Coronary artery (tissue), 2 donors: ENCODE measurements at regions not wholly inside any gene's neighbourhood (a gene's known extent, or its start where the extent isn't known, plus 50 kb on each side); places are given as distances from the start of the nearest gene placed in this dataset.

Experiments used
- DNase-seq: peaks from one replicate; pipeline ENCODE4 v3.0.0-alpha.2; 2017; ENCODE audit warnings: low spot score
- H3K27ac ChIP-seq, 2 donors: fragments of 200-600 bp; sonication (generic); one replicate each; pipeline ENCODE4 v1.5.1; 2016 to 2019
- H3K4me3 ChIP-seq: fragments of 200-600 bp; sonication (generic); 2 replicates; pipeline ENCODE4 v1.5.1; 2016; ENCODE audit warnings: mild to moderate bottlenecking, moderate library complexity
- TF ChIP-seq, protein P1 (sequence below): fragments of 200-600 bp; sonication (generic); IDR thresholded peaks from one replicate; pipeline ENCODE4 v1.5.1; 2019; ENCODE audit warnings: antibody characterized with exemption

DNA sequence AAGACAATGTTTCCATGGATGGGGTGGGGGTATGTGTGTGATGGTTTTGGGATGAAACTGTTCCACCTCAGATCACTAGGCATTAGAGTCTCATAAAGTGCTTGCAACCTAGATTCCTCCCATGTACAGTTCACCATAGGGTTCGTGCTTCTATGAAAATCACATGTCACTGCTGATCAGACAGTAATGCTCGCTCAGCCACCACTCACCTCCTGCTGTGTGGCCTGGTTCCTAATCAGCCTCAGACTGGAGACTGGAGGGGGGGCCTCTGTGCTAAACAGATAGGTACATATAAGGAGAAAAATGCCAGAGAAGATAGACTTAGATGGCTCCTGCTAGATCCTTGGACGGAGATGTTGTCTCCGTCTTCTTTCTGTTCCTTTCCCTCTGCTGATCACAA is 1296.9 kb upstream of the SEL1L start:
- TF ChIP-seq, protein P1, sequence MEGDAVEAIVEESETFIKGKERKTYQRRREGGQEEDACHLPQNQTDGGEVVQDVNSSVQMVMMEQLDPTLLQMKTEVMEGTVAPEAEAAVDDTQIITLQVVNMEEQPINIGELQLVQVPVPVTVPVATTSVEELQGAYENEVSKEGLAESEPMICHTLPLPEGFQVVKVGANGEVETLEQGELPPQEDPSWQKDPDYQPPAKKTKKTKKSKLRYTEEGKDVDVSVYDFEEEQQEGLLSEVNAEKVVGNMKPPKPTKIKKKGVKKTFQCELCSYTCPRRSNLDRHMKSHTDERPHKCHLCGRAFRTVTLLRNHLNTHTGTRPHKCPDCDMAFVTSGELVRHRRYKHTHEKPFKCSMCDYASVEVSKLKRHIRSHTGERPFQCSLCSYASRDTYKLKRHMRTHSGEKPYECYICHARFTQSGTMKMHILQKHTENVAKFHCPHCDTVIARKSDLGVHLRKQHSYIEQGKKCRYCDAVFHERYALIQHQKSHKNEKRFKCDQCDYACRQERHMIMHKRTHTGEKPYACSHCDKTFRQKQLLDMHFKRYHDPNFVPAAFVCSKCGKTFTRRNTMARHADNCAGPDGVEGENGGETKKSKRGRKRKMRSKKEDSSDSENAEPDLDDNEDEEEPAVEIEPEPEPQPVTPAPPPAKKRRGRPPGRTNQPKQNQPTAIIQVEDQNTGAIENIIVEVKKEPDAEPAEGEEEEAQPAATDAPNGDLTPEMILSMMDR, result no peak
- Histone ChIP-seq H3K4me3 (no peak overlapping the region), H3K27ac (no peak overlapping the region)
- no peak for DNase-seq

DNA sequence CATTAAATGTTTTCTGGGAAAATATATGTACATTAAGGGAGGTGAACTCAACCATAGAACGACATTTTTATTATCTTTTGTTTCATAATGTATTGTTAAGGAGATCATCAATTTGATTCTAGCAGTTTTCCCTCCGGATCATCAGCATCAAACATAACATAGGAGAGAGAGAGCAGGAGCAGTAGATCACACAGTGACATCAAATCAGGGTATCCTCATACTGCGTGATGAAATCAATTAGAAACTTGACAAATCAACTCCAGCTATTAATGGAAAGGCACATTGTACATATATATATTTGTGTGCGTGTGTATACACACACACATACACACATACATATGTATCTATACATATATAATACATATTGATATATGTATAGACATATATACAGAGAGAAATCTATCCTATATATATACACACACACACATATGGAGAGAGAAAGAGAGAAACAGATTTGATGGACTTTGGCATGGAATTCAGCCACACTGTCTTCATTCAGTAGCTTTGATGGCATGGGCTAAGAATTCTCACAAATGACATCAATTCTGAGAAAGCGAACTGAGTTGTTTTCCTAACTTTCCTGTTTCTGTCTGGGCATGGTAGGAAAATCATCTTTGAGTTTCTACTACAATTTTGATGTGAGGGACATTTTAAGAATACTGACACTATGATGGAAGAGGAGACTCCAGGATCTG is 1302.8 kb upstream of the SEL1L start:
- Histone ChIP-seq H3K27ac (no peak overlapping the region), H3K4me3 (no peak overlapping the region)
- no peak for DNase-seq
- TF ChIP-seq, protein P1, result no peak

GRCh38 chr14:82837611-82838140 is 1304.0 kb upstream of the SEL1L start:
- DNase-seq, result no peak
- no peak overlapping the region for H3K4me3 ChIP-seq
- no peak overlapping the region for H3K27ac ChIP-seq
- TF ChIP-seq, protein P1, result no peak

GRCh38 chr14:82850576-82850975 is 1316.9 kb upstream of the SEL1L start:
- DNase-seq, result no peak
- H3K4me3 ChIP-seq, result no peak overlapping the region
- H3K27ac ChIP-seq, result no peak overlapping the region
- TF ChIP-seq, protein P1, result no peak

DNA sequence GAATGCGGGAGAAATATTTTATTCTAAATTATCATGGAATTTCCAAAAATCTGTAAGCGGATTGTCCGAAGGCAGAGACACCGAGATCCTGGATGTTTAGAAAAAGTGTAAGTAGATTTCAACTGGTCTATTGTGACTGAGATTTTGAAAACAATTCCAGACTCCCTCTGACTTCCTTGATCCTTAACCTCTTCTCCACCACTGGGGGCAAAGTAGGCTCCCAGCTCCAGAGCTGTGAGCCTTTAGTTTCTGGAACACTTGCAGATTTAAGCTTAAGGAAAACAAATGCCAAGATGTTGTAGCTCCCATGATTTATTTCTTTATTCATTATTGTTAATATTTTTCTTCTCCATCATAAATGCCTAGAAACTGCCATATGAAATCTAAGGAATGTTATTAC is 1320.5 kb upstream of the SEL1L start:
- DNase-seq, result no peak
- TF ChIP-seq, protein P1, result no peak
- no peak overlapping the region for H3K4me3 ChIP-seq
- H3K27ac ChIP-seq, result no peak overlapping the region

DNA sequence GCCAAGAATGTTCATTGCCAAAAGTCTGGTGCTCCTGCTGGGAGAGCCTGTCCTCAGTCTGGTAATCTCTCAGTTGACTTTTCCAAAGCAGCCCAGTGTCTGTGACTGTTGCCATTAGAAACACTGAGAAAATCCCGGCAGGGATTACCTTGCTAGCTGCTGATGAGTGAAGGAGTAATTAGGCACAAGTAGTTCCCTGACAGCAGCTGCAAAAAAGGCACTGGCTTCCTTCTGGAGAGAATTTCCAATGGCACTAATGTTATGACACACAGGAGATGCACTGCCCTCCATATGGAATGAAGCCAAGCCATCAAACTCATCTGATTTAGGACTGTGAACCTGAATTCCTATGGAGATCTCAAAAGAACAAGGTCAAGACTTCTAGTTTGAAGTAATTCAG is 1321.2 kb upstream of the SEL1L start:
- H3K27ac ChIP-seq, result no peak overlapping the region
- no peak overlapping the region for H3K4me3 ChIP-seq
- DNase-seq, result no peak
- TF ChIP-seq, protein P1, result no peak

- Histone ChIP-seq H3K4me3 (no peak overlapping the region), H3K27ac (no peak overlapping the region)
- DNase-seq, result no peak
- TF ChIP-seq, protein P1, result no peak
These were observed 1322.3 kb upstream of the SEL1L start for GRCh38 chr14:82855912-82856391.
